ENCODE measurements at regions not wholly inside any gene's neighbourhood (a gene's known extent, or its start where the extent isn't known, plus 50 kb on each side); places are given as distances from the start of the nearest gene placed in this dataset.

DNA sequence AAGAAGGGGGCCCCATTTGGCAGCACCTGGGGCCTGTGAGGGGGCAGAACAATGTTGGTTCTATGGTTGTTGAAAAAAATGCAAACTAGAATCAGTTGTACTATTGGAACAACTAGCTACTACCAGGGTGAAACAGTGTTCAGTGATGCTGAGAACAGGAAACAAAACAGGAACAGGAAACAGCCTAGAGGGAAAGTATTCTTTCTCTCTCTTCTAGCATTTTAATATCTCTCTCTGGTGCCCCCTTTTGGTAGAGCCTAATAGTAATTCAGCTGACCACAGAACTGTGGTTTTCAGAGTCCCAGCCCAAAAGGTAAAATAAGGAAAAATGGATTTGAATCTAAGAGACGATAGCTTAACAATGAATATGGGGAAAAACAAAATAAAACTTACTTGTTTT is 138.0 kb upstream of the KCNN2 start:
- TF ChIP-seq GATA2 (CRISPR knock-in tag; IDR thresholded peaks at IDR 0.05) = no peak
- no peak for TF ChIP-seq ZNF3 (CRISPR knock-in tag; IDR thresholded peaks at IDR 0.05)
- no peak for TF ChIP-seq TEAD1 (CRISPR knock-in tag; IDR thresholded peaks at IDR 0.05)
- TF ChIP-seq GTF2F1 (IDR thresholded peaks at IDR 0.05; ENCODE audit: low read depth, low read length) = no peak
- no peak for TF ChIP-seq ZNF224 (CRISPR knock-in tag; IDR thresholded peaks at IDR 0.05)
- no peak for TF ChIP-seq CBFA2T2 (conservative IDR thresholded peaks at IDR 0.05)
- TF ChIP-seq PCBP1 (IDR thresholded peaks at IDR 0.05; ENCODE audit: low read depth, low read length, poor library complexity, severe bottlenecking) = no peak
- no peak for TF ChIP-seq ZC3H4 (CRISPR knock-in tag; IDR thresholded peaks at IDR 0.05; ENCODE audit: borderline replicate concordance)
- TF ChIP-seq CBX5 (IDR thresholded peaks at IDR 0.05; ENCODE audit: borderline replicate concordance, low read depth) = no peak
- no peak for TF ChIP-seq CBX1 (IDR thresholded peaks at IDR 0.05; ENCODE audit: low read depth)
- no peak for TF ChIP-seq ZNF274 (IDR thresholded peaks at IDR 0.05; ENCODE audit: borderline replicate concordance, low read depth, low read length)
- TF ChIP-seq, protein P1, sequence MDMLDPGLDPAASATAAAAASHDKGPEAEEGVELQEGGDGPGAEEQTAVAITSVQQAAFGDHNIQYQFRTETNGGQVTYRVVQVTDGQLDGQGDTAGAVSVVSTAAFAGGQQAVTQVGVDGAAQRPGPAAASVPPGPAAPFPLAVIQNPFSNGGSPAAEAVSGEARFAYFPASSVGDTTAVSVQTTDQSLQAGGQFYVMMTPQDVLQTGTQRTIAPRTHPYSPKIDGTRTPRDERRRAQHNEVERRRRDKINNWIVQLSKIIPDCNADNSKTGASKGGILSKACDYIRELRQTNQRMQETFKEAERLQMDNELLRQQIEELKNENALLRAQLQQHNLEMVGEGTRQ (CRISPR knock-in tag; IDR thresholded peaks at IDR 0.05) = no peak
- no peak for TF ChIP-seq POLR2A (conservative IDR thresholded peaks at IDR 0.05)
